Left kidney (tissue), 1 donor: ENCODE measurements at regions not wholly inside any gene's neighbourhood (a gene's known extent, or its start where the extent isn't known, plus 50 kb on each side); places are given as distances from the start of the nearest gene placed in this dataset.
"Not testable (repeated sequence)": the region's sequence is repeated elsewhere in the genome, so short reads cannot be mapped to it uniquely, and the experiment has no call there.

Source experiments
- DNase-seq: peaks from one replicate; pipeline ENCODE4 v3.0.0-alpha.2; 2013

DNA sequence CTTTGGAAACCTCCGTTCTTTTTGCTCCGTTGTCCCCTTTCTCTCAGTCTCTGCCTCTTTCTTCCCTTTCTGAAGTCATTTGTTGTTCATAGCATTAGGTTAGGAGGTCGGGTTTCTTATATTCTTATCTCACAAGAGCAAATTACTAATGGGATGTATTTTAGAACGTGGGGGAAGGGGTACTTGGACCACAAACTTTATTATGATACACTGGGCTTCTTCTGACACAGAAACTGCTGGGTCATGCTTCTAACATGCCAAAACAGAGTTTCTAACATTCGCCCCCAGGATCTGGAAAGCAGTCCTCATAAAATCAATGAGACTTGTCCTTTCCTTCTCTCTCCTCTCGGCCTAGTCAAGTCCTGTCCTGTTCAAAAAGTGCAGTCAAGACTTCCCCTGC is 334.4 kb downstream of the GADD45G start:
- DNase-seq: no peak

DNA sequence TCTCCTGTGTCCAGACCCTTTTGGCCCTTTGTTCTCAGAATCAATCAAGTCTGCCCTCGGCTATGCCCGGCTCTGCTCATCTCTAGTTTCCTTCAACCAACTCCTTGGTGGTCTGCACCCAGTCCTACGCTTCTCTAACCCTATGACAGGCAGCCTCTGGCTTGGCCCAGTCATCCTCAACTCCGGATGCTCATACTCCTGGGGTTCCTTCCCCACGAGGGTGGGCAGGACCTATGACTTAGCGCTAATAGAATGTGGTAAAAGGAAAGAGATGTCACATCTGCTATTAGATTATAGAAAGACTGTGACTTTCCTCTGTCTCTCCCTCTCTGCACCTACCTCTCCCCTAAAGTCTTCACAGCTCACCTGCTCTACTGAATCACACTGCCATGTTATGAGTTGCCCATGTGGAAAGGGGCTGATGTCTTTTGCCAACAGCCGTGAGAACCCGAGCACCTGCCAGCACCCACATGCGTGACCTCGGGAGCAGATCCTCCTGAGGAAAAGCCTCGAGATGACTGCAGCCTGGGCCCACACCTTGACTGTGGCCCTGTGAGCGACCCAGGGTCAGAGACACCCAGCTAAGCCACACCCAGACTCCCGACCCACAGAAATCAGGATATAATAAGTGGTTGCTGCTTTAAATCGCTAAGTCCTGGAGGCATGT is 334.9 kb downstream of the GADD45G start:
- DNase-seq: no peak

DNA sequence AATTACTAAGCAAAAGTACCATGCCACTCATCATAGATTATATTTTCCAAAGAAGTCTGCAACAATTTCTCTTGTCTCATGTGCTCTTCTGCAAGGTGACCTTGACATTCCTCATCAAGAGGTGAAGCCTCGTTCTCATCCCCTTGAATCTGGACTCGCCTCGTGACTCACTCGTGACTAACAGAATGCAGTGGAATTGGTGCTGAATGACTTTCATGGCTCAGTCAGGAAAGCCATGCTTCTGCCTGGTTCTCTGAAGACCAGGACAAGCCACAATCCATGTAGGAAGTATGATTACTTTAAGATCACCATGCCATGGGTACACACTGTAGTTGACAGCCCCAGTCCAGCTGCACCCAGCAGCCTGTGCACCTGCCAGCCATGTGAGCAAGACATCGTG is 335.8 kb downstream of the GADD45G start:
- DNase-seq: no peak

DNA sequence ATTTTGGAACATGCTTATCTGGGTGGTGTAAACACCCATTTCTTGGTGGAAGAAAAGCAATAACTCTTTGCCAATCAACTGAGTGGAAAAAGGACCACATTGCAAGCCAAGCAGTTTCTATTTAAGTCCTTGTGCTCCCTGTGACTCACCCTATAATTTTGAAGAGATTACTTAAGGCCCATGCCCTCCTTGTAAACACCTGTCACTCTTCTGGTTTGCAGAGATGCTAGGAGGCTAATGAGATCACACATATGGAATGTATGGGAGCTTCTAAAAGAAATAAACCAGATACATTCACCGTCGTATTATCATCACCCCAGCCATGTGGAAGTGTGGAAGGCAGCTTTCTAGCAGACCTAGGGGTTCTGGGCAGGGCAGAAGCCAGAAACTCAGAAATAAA is 337.1 kb downstream of the GADD45G start:
- no peak for DNase-seq

DNA sequence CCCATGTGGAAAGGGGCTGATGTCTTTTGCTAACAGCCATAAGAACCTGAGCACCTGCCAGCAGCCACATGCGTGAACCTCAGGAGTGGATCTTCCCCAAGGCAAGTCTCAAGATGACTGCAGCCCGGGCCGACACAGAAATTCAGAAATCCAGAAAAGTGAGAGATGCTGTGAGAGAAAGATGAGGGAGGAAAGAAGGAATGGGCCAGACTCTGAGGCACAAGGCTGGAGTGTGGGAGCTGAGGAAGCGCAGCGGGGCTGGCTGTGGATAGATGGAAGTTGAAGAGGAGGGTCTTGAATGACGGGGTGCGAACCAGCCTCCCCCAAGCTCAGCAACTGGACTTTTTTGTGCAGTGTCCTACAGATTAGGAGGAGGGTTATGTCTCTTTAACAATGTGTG is 337.8 kb downstream of the GADD45G start:
- no peak for DNase-seq

DNA sequence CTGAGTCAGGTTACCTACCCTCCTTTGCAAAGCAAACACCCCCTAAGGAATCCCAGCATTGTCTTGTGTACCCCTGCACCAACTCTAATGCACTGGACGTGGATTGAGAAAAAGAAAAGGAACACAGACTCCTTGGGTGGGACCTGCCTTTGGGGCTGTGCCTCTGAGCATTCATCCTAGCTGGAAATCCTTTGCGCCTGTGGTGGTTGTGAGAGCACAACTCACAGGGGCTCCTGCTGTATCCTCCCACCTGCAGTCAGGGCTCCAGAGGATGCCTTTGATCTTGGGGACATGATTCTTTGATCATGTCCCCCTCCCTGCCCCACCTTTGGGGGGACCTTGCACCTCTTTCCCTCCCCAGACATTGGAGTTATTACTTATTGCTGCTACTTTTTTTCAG is 338.5 kb downstream of the GADD45G start:
- no peak for DNase-seq

DNA sequence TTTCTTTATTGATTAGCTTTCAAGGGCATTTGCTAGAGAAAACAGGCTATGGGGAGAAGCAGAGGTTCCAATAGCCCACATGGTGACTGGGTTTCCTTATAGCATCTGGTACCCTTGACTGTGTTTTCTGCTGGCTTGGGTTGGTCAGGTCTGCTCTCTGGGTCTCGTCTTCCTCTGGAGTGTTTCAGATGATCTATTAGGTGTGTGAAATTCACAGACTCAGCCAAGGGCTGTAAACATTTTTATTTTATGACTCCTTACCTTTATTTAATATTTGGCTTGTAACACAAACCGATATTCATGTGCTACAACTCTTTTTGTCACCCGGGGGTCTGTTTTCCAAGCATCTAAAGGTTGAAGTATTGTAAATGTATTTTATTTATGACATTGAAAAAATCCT is 338.9 kb downstream of the GADD45G start:
- no peak for DNase-seq

DNA sequence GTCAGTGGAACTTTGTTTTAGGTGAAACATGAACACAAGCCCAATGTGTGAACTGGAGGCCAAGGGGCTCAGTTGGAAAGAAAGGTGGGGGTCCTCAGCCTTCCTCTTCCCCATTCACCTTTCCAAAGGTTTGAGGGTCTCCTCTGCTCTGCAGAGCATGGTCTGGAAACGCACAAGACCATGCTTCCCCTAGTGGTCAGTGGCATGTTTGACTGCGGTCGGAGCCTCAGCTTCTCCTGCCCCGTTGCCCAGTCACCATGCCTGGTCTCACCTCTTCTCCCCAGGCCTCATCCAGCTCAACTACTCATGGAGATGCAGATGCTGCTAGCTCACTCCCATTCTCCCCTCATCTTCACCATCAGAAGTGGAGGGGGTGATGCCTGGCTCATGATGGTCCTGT is 340.3 kb downstream of the GADD45G start:
- no peak for DNase-seq

DNA sequence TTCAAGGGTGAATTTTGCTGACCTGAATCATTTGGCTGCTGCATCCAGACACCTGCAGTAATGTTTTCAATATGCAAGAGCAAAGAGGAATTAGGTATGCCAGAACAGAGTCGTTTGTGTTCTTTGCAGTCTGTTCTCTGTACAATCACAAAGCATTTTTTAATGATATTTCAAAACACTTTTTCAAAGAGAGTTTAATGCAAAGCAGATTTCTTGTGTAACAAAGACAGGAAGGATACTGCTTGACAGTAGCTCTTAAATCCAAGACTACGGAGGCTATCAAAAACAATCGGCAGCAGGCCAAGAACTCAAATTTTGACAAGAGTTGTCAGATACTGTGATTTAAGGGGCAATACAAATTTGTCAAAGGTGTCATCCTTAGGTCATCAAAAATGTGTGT is 341.9 kb downstream of the GADD45G start:
- no peak for DNase-seq

DNA sequence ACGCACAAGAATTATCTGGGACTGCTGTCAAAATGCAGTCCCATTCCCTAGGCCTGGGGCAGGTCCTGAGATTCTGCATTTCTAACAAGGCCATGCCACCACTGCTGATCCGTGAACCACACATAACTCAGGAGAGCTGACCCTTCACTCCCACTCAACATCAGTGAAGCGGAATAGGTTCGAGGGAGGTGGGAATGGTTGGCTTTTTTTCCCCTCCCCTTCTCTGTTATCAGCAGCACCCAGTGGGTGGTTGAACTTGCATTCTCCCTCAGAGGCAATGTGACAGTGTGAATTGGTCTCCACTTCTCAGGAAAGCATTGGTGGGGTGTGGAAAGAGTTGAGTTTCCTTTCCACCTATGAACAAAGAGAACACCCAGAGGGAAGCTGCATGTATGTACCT is 344.3 kb downstream of the GADD45G start:
- DNase-seq: no peak

DNA sequence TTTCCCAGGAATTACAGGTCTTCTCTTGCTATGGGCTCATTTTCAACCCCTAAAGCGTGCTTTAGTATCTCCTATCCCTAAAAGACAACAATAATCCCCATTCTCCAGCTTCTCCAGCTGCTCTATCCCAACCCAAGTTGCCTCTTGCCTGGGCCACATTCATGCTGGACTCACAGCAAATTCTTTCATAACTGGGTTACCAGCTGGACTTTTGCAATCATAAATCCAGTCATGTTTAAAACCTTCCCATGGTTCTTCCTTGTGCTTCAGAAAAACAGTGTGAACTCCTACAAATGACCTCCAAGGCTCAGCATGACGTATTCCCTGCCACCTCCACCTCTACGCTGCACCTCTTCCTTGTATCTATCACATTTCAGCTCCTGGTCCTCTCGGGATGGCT is 346.9 kb downstream of the GADD45G start:
- no peak for DNase-seq

DNA sequence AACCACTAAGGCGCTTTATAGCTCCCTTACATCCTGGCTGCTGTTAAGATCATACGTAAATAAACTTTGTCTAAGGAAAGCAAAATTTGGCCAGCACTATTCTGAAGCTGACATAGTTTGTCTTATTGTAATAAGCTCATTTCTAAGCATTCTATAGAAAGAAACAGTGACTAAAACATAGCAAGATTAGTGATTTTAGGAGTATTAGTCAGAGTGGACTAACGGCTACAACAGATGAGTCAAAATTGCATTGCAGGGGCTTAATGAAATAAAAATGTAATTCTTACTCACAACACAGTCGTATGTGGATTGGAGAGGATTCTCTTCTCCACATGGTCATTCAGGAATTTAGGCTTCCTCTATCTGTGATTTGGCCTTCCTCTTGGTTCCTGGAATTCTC is 347.6 kb downstream of the GADD45G start:
- DNase-seq: no peak

DNA sequence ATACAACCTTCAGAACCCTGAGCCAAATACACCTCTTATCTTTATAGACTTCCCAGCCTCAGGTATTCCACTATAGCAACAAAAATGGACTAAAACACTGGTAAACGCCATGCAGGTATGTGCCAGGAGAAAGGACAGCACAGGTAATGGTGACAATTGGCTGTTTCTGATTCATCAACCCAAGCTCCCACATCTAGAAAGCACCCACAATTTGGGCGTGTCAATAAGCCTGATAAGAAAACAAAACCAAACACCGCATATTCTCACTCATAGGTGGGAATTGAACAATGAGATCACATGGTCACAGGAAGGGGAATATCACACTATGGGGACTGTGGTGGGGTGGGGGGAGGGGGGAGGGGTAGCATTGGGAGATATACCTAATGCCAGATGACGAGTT is 348.5 kb downstream of the GADD45G start:
- DNase-seq: not testable (repeated sequence)

DNA sequence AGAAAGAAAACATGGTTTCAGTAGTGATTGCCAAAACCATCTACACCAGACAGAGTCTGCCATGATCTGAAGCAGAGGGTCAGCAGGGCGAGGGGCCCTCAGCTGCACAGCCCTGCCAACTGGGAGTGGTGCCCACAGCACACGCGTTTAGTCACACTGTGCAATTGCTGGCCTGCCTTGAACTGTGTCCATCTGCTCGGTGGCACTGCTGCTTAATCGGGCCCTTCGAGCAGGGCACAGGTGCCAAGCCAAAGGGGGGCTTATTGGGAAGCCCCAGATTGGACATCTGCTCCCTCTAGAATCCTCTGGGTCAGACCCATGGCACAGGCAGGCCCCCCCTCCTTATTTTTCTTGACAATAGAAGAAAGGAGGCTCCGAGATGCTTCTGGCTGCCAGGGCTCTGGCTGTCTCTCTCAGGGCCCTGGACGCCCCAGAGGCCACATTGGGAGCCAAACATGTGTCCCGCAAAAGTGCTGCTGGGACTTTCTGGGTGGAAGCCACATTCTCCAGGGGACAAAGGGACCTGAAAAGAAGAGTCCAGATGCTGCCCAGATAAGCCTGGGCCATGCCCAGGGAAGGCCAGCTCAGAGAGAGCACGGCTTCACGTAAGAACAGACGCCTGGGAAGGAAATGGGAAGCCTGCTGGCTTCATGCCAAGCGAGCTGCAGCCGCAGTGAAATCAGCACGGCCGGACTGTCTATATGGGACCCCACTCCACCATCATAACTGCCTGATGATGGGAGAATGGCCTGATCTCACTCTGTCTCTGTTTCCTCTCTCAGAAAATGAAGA is 349.2 kb downstream of the GADD45G start:
- DNase-seq: no peak

DNA sequence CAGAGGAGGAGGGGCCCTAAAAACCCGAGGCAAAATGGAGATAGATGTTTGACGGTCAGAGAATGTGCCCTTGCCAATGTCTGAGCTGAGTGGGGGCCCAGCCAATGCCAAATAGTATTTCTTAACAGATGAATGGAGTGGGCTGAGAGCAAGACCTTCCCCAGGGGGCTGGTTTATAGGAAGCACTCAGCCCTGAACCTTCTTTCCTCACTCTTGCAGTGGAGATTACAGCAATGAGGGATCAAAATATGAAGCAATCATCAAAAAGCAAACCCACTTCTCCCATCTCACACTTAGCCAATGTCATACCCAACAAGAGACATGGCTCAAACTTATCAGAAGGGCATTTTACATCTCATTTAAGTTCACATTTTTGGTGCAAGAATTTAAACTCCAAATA is 350.3 kb downstream of the GADD45G start:
- DNase-seq: no peak

DNA sequence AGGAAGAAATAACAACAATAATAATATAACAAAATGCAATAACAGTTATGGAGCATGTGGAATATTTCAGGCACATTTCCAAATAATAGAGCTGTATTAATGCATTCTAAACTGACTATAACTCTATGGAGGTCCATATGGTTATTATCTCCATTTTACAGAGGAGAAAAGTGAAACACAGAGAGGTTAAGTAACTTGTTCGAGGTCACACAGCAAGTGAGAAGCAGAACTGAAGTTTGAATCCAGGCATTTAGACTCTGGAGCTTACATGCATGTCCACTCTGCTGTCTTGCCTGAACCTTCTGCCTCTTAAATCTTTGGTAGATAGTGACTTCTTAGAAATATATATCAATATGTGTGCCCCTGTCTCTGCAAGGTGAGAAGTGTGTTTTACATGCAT is 350.8 kb downstream of the GADD45G start:
- DNase-seq: no peak

DNA sequence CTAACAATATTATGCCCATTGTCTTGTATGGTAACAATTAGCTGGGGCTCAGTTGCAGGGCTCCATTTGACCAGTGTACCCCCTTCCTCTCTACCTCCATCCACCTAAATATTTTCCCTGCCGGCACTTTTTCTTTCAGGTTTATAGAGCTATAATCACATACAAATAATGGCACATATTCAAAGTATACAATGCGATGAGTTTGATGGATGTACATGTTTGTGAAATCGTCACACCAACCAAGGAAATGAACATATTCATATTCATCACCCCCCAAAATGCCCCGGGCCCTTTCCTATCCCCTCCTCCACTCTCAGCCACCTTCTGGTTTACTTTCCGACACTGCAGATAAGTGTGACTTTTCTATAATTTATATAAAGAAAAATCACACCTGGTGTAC is 351.5 kb downstream of the GADD45G start:
- no peak for DNase-seq

DNA sequence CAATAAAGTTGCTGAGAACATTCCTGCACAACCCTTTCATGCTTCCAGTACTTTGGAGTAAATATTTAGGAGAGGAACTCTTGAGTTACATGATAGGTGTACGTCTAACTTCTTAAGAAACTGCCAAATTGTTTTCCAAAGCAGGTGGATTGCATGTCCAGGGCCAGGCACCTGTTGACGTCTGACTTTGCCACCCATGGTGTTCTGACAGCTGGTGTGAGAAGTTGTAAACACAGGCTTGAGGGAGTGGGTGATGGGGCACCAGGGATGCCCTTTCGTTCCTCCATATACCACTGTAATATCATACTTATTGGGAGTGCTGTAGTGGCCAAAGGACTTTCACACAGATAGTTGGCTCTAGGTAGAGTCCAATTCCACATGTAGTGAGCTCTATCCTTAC is 352.1 kb downstream of the GADD45G start:
- DNase-seq: no peak

DNA sequence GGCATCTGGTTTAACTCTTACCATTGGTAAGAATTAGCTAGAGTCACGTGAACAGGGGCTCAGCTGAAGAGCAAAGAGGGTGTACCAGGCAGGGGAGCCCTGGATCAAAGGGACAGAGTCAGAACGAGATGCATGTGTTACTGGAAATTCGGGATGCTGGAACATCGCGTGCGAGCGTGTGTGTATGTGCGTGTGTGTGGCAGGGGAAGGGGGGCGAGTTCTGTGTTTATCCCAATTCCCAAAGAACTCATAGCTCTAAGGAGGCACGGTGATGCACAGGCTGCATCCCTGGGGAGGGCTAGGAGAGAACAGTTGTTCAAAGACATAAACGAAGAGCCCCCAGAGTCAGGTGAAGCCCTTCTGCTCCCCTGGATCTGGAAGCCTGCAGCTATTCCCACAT is 353.3 kb downstream of the GADD45G start:
- no peak for DNase-seq

DNA sequence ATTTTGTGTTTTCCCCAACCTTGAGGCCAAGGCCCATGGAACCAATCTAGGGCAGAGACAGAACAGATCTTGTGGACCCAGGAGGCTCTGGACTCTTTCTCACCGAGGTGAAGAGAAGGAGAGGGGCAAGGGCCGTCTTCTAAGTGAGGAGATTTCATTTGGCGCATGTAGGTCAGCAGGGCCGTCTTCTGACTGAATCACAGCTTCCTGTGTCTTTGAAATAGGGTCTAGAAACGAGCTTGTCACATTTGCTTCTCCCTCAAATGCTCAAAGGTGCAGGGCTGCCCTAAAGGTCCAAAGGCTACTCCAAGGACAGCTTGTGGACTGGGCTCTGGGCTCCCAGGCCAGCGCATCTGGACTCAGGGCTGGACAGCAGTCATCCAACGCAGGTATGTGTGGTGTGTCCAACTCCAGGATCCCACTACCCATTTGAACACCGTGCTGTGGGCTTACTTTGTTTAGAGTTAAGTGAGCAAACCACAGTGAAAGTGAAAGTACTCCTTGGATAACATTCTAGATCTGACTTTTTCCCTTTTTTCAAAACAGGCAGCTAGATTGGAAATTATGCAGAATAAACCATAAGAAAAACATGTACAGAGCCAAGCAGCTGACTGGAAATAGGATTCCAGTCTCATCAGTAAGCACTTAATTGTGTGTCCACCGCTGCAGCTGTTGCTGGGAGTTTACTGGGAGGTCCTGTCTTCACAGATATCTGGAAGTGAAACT is 357.0 kb downstream of the GADD45G start:
- no peak for DNase-seq

DNA sequence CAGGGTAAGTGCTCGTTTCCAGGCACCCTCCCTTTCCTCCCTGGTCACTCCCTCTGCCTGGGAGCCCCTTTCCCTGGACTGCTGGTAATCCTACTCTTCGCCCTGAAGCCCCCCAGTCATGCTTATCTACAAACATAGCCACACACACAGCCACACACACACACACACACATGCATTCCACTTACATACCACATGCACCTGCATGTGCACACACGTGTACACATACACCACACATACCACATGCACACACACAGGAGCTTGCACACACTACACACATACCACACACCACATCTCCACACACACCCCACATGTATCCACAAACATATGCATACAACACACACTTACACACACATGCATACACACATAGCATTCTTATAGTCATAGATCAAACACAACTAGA is 358.5 kb downstream of the GADD45G start:
- no peak for DNase-seq

DNA sequence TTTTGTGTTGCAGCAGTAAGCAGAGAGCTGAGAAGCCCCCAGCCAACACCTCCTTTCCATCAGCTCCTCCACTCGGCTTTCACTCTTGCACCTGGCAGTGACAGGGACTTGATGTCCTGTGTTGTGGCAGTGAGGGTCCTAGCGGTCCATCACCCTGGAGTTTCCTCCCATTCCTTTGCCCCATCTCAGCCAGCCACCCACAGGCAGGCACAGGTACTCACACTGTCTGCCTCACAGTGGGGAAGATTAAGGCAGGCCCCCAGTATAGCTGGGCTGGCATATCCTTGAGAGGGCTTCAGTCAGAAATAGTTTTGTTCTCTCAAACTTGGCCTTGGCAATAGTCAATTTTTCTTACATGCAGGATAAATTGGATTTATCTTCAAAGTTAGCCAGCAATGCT is 362.7 kb downstream of the GADD45G start:
- DNase-seq: no peak

DNA sequence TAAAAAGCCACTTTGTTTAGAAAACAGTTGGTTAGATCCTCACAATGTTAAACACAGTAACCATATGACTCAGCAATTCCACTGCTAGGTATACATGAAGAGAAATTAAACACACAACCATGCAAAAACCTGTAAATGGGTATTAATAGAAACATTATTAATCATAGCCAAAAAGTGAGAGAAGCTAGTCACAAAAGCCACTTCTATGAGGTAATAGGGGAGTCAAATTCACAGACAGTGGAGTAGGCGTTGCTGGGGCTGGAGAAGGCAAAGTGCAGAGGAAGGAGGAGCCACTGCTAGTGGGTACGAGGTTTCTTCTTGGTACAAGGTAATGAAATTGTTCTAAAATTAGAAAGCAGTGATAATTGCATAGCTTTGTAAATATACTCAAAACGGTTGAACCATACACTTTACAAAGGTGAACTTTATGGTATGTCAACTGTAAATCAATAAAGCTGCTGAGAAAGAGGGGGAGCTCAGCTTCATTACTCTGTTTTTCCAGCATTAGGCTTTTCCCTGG is 364.4 kb downstream of the GADD45G start:
- DNase-seq: no peak
